ENCODE measurements at regions not wholly inside any gene's neighbourhood (a gene's known extent, or its start where the extent isn't known, plus 50 kb on each side); places are given as distances from the start of the nearest gene placed in this dataset.

- TF ChIP-seq REST (tag by site-specific recombination; IDR thresholded peaks at IDR 0.05), result no peak
- no peak for TF ChIP-seq ZNF48 (tag by site-specific recombination; IDR thresholded peaks at IDR 0.05)
- no peak for TF ChIP-seq KLF1 (tag by site-specific recombination; IDR thresholded peaks at IDR 0.05)
- TF ChIP-seq ZNF600 (tag by site-specific recombination; IDR thresholded peaks at IDR 0.05), result no peak
- TF ChIP-seq ZNF10 (tag by site-specific recombination; IDR thresholded peaks at IDR 0.05), result no peak
- TF ChIP-seq ZNF138 (tag by site-specific recombination; IDR thresholded peaks at IDR 0.05; ENCODE audit: borderline replicate concordance), result no peak
- TF ChIP-seq CTCF (tag by site-specific recombination; IDR thresholded peaks at IDR 0.05), result no peak
- TF ChIP-seq SETDB1 (IDR thresholded peaks at IDR 0.05; ENCODE audit: insufficient read length, low read length), result no peak
- TF ChIP-seq KLF7 (tag by site-specific recombination; IDR thresholded peaks at IDR 0.05; ENCODE audit: borderline replicate concordance), result no peak
- TF ChIP-seq ZNF311 (tag by site-specific recombination; IDR thresholded peaks at IDR 0.05; ENCODE audit: borderline replicate concordance), result no peak
- TF ChIP-seq ZNF223 (tag by site-specific recombination; IDR thresholded peaks at IDR 0.05), result no peak
- no peak for TF ChIP-seq BCL11A (tag by site-specific recombination; IDR thresholded peaks at IDR 0.05; ENCODE audit: low read depth)
- no peak for TF ChIP-seq KLF16 (tag by site-specific recombination; IDR thresholded peaks at IDR 0.05)
- no peak for TF ChIP-seq ZNF2 (tag by site-specific recombination; IDR thresholded peaks at IDR 0.05)
Observed at GRCh38 chr9:88738709-88739108, 203.7 kb downstream of the NXNL2 start.
